Testis (tissue), 2 donors: ENCODE measurements at regions not wholly inside any gene's neighbourhood (a gene's known extent, or its start where the extent isn't known, plus 50 kb on each side); places are given as distances from the start of the nearest gene placed in this dataset.

ENCODE experiments used
- CTCF ChIP-seq, 3 experiments: fragments of 450-650 bp in 2 of 3; fragments of 200-600 bp in 1 of 3; sonication (generic) in 1 of 3; IDR thresholded peaks; one replicate each; pipeline ENCODE4 v1.5.1; 2016 to 2019; ENCODE audit warnings: antibody characterized with exemption in 3 of 3, mild to moderate bottlenecking in 2 of 3, moderate library complexity in 1 of 3
- POLR2A ChIP-seq: fragments of 450-650 bp; IDR thresholded peaks from one replicate; pipeline ENCODE4 v1.6.1; 2017; ENCODE audit warnings: antibody characterized with exemption, mild to moderate bottlenecking, moderate library complexity

- no peak for TF ChIP-seq CTCF (IDR thresholded peaks at IDR 0.05)
- TF ChIP-seq POLR2A, result no peak
Measured at GRCh38 chr4:136505020-136505419, 1027.3 kb downstream of the PCDH18 start.
